GM23338 (cell line): ENCODE measurements at regions not wholly inside any gene's neighbourhood (a gene's known extent, or its start where the extent isn't known, plus 50 kb on each side); places are given as distances from the start of the nearest gene placed in this dataset.

Experiments used
- ATAC-seq: fragments of 200-7000 bp; cut with Tn5 transposase; 3 replicates; pipeline ENCODE4 v1.9.1; 2020
- DNase-seq: peaks from one replicate; pipeline ENCODE4 v3.0.0-alpha.2; 2015; ENCODE audit warnings: low spot score
- H2AFZ ChIP-seq: fragments of 200-600 bp; sonication (generic); 2 replicates; pipeline ENCODE4 v1.8.0; 2016; ENCODE audit warnings: antibody characterized with exemption, mild to moderate bottlenecking, moderate library complexity
- H3F3A ChIP-seq: fragments of 200-600 bp; sonication (generic); replicated peaks from 2 replicates; pipeline ENCODE4 v1.8.0; 2017; ENCODE audit warnings: antibody characterized with exemption, mixed run types, low read depth
- H3K27ac ChIP-seq: fragments of 200-600 bp; sonication (generic); 2 replicates; pipeline ENCODE4 v1.6.1; 2016; ENCODE audit warnings: low read depth
- H3K27me3 ChIP-seq: fragments of 200-600 bp; sonication (generic); 2 replicates; pipeline ENCODE4 v1.8.0; 2016; ENCODE audit warnings: mild to moderate bottlenecking, mixed run types, moderate library complexity; ENCODE audit not compliant: insufficient read depth
- H3K36me3 ChIP-seq: fragments of 200-600 bp; sonication (generic); 2 replicates; pipeline ENCODE4 v1.8.0; 2016; ENCODE audit warnings: mild to moderate bottlenecking; ENCODE audit not compliant: insufficient read depth
- H3K4me1 ChIP-seq: fragments of 200-600 bp; sonication (generic); 2 replicates; pipeline ENCODE4 v1.8.0; 2016; ENCODE audit warnings: mild to moderate bottlenecking, moderate library complexity; ENCODE audit not compliant: insufficient read depth
- H3K4me2 ChIP-seq: fragments of 200-600 bp; sonication (generic); 2 replicates; pipeline ENCODE4 v1.7.1; 2017; ENCODE audit warnings: mixed run types
- H3K4me3 ChIP-seq: fragments of 200-600 bp; sonication (generic); 2 replicates; pipeline ENCODE4 v1.6.1; 2016; ENCODE audit warnings: mixed run types
- H3K79me2 ChIP-seq: fragments of 200-600 bp; sonication (generic); replicated peaks from 2 replicates; pipeline ENCODE4 v1.8.0; 2017; ENCODE audit warnings: mild to moderate bottlenecking; ENCODE audit not compliant: insufficient read depth
- H3K9me2 ChIP-seq: fragments of 200-600 bp; sonication (generic); 2 replicates; pipeline ENCODE4 v1.8.0; 2017; ENCODE audit not compliant: insufficient read depth
- H4K20me1 ChIP-seq: fragments of 200-600 bp; sonication (generic); replicated peaks from 2 replicates; pipeline ENCODE4 v1.8.0; 2017; ENCODE audit warnings: mild to moderate bottlenecking; ENCODE audit not compliant: insufficient read depth
- H3K27ac Mint-ChIP-seq: 2 replicates; pipeline ENCODE4 v1.8.0; 2020; ENCODE audit warnings: inconsistent platforms, mild to moderate bottlenecking, moderate library complexity, mixed read lengths
- H3K27me3 Mint-ChIP-seq: 3 replicates; pipeline ENCODE4 v1.8.0; 2022; ENCODE audit warnings: low read depth, mild to moderate bottlenecking, moderate library complexity, mixed read lengths, inconsistent platforms; ENCODE audit not compliant: insufficient read depth, poor library complexity
- H3K36me3 Mint-ChIP-seq: 3 replicates; pipeline ENCODE4 v1.8.0; 2021; ENCODE audit warnings: low read depth, mild to moderate bottlenecking, inconsistent platforms, moderate library complexity, mixed read lengths
- H3K4me1 Mint-ChIP-seq: 3 replicates; pipeline ENCODE4 v1.8.0; 2020; ENCODE audit warnings: mild to moderate bottlenecking, inconsistent platforms, mixed read lengths
- H3K4me3 Mint-ChIP-seq: 3 replicates; pipeline ENCODE4 v1.8.0; 2021; ENCODE audit warnings: moderate library complexity, mild to moderate bottlenecking, inconsistent platforms, mixed read lengths
- H3K9me3 Mint-ChIP-seq: 3 replicates; pipeline ENCODE4 v1.8.0; 2020; ENCODE audit warnings: moderate library complexity, mild to moderate bottlenecking, inconsistent platforms, mixed read lengths
- CREB1 ChIP-seq: fragments of 250-450 bp; sonication (Bioruptor Pico); IDR thresholded peaks from 2 replicates; pipeline ENCODE4 v1.5.0; 2020; ENCODE audit warnings: low read depth, mild to moderate bottlenecking, moderate library complexity
- EZH2 ChIP-seq: fragments of 200-600 bp; sonication (generic); IDR thresholded peaks from one replicate; pipeline ENCODE4 v1.8.0; 2017; ENCODE audit warnings: antibody characterized with exemption, mild to moderate bottlenecking, low read depth; ENCODE audit not compliant: unreplicated experiment
- EZH2phosphoT487 ChIP-seq: fragments of 200-600 bp; sonication (generic); IDR thresholded peaks from one replicate; pipeline ENCODE4 v1.8.1; 2018; ENCODE audit warnings: antibody characterized with exemption; ENCODE audit not compliant: unreplicated experiment
- JUNB ChIP-seq: IDR thresholded peaks from one replicate; pipeline ENCODE4 v1.6.1; 2016; ENCODE audit warnings: antibody characterized with exemption; ENCODE audit not compliant: unreplicated experiment
- NANOG ChIP-seq: IDR thresholded peaks from 2 replicates; pipeline ENCODE4 v1.6.1; 2016; ENCODE audit warnings: antibody characterized with exemption, borderline replicate concordance
- POLR2AphosphoS5 ChIP-seq: IDR thresholded peaks from 2 replicates; pipeline ENCODE4 v1.6.1; 2016; ENCODE audit warnings: antibody characterized with exemption, low read depth
- STAT1 ChIP-seq: IDR thresholded peaks from one replicate; pipeline ENCODE4 v1.6.1; 2016; ENCODE audit warnings: antibody characterized with exemption; ENCODE audit not compliant: unreplicated experiment
- ZNF114 ChIP-seq: fragments of 250-450 bp; sonication (Bioruptor Pico); IDR thresholded peaks from 2 replicates; pipeline ENCODE4 v1.5.0; 2020; ENCODE audit warnings: mild to moderate bottlenecking, moderate library complexity
- ZNF331 ChIP-seq: fragments of 250-450 bp; sonication (Bioruptor Pico); IDR thresholded peaks from 2 replicates; pipeline ENCODE4 v1.5.0; 2020; ENCODE audit warnings: low read depth, mild to moderate bottlenecking, moderate library complexity
- ZNF462 ChIP-seq: fragments of 250-450 bp; sonication (Bioruptor Pico); IDR thresholded peaks from 2 replicates; pipeline ENCODE4 v1.5.0; 2020; ENCODE audit warnings: mild to moderate bottlenecking, moderate library complexity
- TF ChIP-seq, protein P1 (sequence below): IDR thresholded peaks from one replicate; pipeline ENCODE4 v1.6.1; 2018; ENCODE audit warnings: antibody characterized with exemption; ENCODE audit not compliant: unreplicated experiment
- TF ChIP-seq, protein P2 (sequence below): IDR thresholded peaks from 2 replicates; pipeline ENCODE4 v1.6.1; 2016; ENCODE audit warnings: antibody characterized with exemption
- TF ChIP-seq, protein P3 (sequence below), 2 experiments: fragments of 200-600 bp in 1 of 2; sonication (generic) in 1 of 2; conservative IDR thresholded peaks; 2 replicates each; pipeline versions ENCODE4 v1.5.1 to v1.6.1; 2016 to 2017; ENCODE audit warnings: antibody characterized with exemption in 2 of 2, low read depth in 2 of 2, mild to moderate bottlenecking in 2 of 2, moderate library complexity in 1 of 2

GRCh38 chr2:129724021-129724757 lies 255.3 kb upstream of the RAB6C start:
- Mint-ChIP-seq H3K4me3 (no peak overlapping the region), H3K27ac (no peak overlapping the region), H3K4me1 (peaks cover 18% of the 10 kb centered on the region), H3K27me3 (peaks cover 4% of the 10 kb centered on the region), H3K9me3 (no peaks in the 10 kb centered on the region), H3K36me3 (no peaks in the 10 kb centered on the region)
- H3K79me2 ChIP-seq, result no peaks in the 10 kb centered on the region
- H3K4me3 ChIP-seq, result no peak overlapping the region
- no peak for TF ChIP-seq EZH2phosphoT487
- TF ChIP-seq JUNB, result no peak
- TF ChIP-seq CREB1 (CRISPR knock-in tag), result no peak
- no peak for TF ChIP-seq POLR2AphosphoS5
- TF ChIP-seq STAT1, result no peak
- no peak for TF ChIP-seq ZNF114 (CRISPR knock-in tag)
- TF ChIP-seq, protein P1, sequence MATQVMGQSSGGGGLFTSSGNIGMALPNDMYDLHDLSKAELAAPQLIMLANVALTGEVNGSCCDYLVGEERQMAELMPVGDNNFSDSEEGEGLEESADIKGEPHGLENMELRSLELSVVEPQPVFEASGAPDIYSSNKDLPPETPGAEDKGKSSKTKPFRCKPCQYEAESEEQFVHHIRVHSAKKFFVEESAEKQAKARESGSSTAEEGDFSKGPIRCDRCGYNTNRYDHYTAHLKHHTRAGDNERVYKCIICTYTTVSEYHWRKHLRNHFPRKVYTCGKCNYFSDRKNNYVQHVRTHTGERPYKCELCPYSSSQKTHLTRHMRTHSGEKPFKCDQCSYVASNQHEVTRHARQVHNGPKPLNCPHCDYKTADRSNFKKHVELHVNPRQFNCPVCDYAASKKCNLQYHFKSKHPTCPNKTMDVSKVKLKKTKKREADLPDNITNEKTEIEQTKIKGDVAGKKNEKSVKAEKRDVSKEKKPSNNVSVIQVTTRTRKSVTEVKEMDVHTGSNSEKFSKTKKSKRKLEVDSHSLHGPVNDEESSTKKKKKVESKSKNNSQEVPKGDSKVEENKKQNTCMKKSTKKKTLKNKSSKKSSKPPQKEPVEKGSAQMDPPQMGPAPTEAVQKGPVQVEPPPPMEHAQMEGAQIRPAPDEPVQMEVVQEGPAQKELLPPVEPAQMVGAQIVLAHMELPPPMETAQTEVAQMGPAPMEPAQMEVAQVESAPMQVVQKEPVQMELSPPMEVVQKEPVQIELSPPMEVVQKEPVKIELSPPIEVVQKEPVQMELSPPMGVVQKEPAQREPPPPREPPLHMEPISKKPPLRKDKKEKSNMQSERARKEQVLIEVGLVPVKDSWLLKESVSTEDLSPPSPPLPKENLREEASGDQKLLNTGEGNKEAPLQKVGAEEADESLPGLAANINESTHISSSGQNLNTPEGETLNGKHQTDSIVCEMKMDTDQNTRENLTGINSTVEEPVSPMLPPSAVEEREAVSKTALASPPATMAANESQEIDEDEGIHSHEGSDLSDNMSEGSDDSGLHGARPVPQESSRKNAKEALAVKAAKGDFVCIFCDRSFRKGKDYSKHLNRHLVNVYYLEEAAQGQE, result no peak
- TF ChIP-seq, protein P2, sequence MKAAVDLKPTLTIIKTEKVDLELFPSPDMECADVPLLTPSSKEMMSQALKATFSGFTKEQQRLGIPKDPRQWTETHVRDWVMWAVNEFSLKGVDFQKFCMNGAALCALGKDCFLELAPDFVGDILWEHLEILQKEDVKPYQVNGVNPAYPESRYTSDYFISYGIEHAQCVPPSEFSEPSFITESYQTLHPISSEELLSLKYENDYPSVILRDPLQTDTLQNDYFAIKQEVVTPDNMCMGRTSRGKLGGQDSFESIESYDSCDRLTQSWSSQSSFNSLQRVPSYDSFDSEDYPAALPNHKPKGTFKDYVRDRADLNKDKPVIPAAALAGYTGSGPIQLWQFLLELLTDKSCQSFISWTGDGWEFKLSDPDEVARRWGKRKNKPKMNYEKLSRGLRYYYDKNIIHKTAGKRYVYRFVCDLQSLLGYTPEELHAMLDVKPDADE, result no peak
- TF ChIP-seq ZNF331 (CRISPR knock-in tag), result no peak
- TF ChIP-seq ZNF462, result no peak
- TF ChIP-seq EZH2, result no peak
- TF ChIP-seq, protein P3, sequence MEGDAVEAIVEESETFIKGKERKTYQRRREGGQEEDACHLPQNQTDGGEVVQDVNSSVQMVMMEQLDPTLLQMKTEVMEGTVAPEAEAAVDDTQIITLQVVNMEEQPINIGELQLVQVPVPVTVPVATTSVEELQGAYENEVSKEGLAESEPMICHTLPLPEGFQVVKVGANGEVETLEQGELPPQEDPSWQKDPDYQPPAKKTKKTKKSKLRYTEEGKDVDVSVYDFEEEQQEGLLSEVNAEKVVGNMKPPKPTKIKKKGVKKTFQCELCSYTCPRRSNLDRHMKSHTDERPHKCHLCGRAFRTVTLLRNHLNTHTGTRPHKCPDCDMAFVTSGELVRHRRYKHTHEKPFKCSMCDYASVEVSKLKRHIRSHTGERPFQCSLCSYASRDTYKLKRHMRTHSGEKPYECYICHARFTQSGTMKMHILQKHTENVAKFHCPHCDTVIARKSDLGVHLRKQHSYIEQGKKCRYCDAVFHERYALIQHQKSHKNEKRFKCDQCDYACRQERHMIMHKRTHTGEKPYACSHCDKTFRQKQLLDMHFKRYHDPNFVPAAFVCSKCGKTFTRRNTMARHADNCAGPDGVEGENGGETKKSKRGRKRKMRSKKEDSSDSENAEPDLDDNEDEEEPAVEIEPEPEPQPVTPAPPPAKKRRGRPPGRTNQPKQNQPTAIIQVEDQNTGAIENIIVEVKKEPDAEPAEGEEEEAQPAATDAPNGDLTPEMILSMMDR (conservative IDR thresholded peaks at IDR 0.05; ENCODE audit: low read depth in 2 of 2), result no peak
- TF ChIP-seq NANOG, result no peak
- no peak overlapping the region for H3K4me2 ChIP-seq
- H3K4me1 ChIP-seq, result 0 out of 2 replicates have a peak, but pooled peaks cover 2% of the 10 kb centered on the region
- H3F3A ChIP-seq, result no peaks in the 10 kb centered on the region
- no peaks in the 10 kb centered on the region for H3K36me3 ChIP-seq
- ATAC-seq, result no peak
- H3K9me2 ChIP-seq, result no peaks in the 10 kb centered on the region
- H4K20me1 ChIP-seq, result no peaks in the 10 kb centered on the region
- no peak overlapping the region for H3K27ac ChIP-seq
- no peaks in the 10 kb centered on the region for H3K27me3 ChIP-seq
- H2AFZ ChIP-seq, result no peak overlapping the region
- DNase-seq, result no peak
